GM21360 (cell line): ENCODE measurements at regions not wholly inside any gene's neighbourhood (a gene's known extent, or its start where the extent isn't known, plus 50 kb on each side); places are given as distances from the start of the nearest gene placed in this dataset.
"Not testable (repeated sequence)": the region's sequence is repeated elsewhere in the genome, so short reads cannot be mapped to it uniquely, and the experiment has no call there.

Source experiments
- ATAC-seq: cut with Tn5 transposase; IDR thresholded peaks from one replicate; pipeline ENCODE4 v1.9.1; 2021; ENCODE audit warnings: mild to moderate bottlenecking, moderate library complexity; ENCODE audit not compliant: unreplicated experiment

DNA sequence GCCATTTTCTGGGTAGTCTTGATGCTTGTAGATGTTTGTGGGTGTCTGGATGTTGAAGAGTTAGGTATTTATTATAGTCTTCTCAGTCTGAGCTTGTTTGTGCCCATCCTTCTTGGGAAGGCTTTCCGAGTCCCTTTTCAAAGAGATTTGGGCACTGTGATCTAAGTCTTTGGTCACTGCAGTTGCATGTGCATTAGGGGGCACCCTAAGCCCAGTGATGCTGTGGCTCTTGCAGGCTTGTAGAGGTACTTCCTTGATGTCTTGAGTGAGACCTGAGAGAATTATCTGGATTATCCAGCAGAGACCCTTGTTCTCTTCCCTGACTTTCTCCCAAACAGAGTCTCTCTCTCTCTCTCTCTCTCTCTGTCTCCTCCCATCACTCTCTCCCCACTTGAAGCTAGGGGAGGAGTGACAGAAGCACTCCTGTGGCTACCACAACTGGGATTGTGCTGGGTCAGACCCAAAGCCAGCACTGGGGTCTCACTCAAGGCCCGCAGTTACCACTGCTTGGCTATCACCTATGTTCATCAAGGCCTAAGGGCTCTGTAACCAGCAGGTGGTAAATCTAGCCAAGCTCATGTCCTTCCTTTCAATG is 68.5 kb downstream of the TMCO5A start:
- ATAC-seq = peak; percentile 76

DNA sequence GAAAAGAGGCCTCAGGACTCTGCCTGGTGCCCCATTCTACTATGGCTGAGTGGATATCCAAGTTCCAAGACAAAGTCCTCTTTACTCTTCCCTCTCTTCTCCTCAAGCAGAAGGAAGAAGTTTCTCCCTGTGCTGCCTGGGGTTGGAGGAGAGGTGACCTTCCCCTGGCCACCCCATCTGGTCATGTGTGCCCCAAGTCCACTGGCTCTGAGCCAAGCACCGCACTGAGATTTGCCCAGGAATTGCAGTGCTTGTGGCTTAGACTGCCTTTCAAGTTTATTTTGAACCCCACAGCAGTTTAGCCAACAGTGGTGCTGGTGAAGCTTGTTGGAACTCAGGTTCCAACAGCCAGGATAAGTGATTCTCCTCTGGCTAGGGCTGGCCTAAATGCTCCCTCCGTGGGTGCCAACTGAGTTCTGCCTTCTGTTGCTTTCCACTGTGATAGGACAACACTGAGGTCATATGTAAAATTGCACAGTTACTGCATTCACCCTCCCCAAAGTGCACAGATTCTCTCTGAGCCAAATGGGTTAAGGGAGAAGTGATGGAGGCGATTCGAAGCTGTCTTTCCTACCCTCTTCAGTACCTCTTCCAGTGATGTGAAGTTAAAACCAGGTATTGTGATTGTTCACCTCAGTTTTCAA is 69.9 kb downstream of the TMCO5A start:
- ATAC-seq = no peak

DNA sequence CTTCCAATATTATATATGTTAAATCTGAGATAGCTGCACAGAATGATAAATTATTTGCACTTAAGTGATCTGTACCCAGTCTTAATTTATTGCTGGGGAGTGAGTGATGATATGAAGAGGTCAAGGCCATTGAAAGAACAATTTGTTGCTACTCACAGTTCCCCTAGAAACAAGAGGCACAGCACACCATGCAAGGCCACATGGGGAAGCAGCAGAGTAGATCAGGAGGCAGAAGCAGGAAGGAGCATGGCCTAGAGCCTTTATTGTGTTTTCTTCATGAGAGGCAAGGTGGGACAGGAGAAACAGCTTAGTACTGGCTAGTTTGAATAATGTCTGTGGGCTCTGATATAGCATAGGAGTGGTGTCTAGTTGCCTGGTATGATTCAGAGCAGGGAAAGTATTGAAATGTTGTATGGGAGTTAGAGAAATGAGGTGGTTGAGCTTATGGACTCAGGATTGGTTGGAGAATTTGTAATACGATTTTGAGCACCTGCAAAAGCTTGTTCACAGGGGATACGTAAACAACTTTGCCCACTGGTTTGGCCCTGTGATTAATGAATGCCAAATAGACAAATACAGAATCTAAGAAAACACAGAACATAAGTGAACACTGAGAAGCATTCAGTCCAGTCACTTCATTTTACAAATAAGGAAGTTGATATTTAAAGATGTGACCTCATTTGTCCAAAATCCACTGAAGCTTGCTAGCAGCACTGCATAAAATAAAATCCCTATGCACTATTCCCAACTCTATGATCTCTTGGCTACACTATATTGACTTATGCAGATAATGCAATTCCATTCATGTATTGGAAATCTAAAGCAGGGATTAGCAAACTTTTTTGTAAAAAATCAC is 71.7 kb downstream of the TMCO5A start:
- no peak for ATAC-seq

DNA sequence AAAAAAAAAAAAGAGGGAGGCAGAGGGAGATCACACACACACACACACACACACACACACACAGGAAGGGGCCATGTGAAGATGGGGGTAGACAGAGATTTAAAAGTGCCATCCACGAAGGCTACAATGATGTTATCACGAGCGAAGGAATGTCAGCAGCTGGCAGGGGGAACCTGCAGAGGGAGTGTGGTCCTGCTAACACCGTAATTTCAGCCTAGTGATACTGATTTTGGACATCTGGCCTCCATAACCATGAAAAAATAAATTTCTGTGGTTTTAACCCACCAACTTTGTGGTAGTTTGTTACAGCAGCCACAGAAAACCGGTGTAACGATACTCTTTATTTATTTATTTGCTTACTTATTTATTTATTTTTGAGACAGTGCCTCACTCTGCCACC is 76.0 kb downstream of the TMCO5A start:
- ATAC-seq = no peak

DNA sequence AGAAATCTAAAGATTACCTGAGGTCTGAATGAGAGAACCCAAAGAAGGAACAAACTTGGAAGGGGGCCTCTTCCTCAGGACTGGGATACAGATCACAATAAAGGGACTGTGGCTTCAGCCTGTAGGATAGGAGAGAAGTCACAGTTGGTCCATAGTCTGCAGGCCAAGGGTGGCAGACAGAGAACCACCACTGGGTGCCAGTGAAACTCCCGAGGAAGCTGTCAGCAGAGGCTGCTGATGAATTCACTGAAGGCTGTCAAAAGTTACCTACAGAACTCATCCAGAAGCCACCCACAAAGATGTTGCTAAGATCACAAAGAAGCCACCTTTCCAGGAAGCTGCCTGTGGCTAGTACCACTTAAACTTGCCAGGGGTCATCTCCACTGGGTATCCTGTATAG is 78.5 kb downstream of the TMCO5A start:
- no peak for ATAC-seq

DNA sequence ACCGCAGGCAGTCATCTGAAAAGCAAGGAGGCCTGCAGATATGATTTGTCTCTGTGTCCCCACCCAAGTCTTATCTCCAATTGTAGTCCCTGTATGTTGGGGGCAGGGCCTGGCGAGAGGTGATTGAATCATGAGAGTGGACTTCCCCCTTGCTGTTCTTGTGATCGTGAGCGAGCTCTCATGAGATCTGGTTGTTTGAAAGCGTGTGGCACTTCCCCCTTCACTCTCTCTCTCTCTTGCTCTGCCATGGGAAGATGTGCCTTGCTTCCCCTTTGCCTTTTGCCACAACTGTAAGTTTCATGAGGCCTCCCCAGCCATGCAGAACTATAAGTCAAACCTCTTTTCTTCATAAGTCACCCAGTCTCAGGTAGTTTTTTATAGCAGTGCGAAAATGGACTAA is 83.3 kb downstream of the TMCO5A start:
- no peak for ATAC-seq

DNA sequence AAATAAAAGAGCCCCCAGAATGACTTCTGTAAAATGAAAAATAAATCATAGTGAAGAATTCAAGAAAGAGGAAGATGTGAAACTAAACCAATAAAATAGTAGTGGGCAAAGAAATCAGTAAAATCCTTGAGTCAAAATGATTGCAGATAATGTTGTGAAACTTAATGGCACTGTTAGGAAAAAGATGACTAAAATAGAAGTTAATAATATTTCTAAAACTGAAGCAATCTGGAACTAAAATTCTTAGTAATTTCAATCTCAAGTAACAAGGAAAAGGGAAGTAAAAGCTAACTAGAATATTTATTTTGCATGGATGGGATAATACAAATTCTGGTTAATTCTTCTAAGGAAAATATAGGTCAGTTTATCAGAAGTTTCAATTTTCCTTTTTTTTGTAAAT is 84.6 kb downstream of the TMCO5A start:
- no peak for ATAC-seq

DNA sequence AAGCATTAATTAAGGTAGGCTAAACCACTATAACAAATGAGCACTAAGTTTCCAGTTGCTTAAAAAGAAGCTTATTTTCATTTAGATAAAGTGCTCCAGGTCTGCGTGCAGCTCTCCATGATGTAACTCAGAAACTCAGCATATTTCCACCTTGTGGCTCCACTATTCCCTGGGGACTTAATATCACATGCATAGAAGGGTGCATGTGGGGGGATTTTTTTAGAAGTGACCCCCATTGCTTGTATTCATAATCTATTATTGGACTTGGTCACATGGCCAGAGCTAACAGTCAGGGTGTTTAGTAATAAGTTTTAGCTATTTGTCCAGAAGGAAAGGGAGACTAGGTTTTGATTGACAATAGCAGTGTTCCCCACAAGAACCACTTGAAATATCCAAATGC is 86.8 kb downstream of the TMCO5A start:
- ATAC-seq = no peak

DNA sequence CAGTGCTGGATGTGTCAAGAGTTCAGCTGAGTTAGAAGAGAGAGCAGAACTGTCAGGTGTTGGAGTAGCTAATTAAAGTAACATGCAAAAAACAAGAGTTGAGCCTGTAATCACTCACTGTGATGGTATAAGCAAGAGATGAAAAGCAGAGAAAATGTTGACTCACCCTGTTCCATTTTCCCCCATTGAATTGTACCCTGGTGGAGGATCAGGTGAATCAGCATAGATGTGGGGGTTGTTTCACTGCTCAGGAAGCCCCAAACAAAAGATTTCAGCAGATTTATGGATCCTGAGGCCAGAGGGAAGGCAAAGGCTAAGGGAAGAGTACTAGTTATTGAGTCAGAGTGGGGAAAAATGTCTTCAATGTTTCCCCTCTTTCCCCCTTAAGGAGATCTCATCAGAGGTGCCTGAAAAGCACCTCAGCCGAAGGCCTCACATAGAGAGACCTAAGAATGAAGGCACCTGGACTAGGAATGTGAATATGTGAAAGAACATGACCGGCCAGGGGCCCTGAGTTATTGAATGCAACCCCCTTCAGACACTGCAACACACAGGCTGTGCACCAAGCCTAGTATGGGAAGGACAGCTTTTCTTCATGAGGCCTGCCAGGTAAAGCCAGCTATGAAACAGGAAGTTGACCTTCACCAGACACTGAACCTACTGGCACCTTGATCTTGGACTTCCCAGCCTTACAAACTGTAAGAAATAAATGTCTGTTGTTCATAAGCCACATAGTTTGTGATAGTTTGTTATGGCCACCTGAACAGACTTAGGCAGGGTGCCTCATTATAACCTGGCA is 90.1 kb downstream of the TMCO5A start:
- ATAC-seq = no peak

DNA sequence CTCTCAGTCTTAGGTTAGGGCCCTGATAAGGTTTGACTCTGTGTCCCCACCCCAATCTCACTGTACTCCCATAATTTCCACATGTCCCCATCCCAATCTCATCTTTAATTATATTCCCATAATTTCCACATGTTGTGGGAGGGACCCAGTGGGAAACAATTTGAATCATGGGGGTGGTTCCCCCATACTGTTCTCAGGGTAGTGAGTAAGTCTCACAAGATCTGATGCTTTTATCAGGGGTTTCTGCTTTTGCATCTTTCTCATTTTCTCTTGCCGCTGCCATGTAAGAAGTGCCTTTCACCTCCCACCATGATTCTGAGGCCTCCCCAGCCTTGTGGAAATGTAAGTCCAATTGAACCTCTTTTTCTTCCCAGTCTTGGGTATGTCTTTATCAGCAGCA is 91.2 kb downstream of the TMCO5A start:
- not testable (repeated sequence) for ATAC-seq

DNA sequence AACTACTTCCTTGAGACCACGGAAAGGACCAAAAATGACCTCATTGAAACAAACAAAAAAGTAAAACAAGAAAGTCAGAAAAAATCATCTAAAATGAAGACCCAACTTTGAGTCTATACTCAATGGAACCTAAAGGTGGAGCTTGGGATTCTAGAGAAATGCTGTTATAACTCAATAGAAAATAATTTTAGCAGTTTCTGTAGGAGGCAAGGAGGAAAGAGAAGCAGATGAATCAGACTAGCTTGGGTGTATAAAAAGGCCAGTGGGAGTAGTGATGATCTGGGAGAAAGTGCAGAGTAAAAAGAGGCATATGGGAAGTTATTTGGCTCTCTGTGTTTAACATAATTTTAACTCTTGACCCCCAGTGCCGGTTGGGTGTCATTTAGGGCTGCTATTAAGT is 94.4 kb downstream of the TMCO5A start:
- no peak for ATAC-seq

DNA sequence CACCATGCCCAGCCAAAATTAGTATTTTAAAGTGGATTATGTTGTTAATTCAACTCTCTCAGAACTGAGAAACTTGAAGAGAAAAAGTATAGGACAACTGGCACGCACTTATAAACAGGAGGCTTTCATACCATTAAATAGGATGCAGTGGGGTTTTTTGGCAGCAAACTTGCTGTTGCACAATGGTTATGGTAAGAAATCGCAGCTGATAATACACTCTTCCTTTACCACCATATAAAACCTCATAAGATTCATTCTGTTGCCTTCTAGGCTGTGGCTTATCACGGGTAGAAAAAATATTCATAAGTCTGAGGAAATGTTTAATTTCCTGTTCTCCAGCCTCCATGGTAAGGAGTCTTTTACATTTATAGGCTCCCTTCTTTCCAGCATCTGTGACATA is 95.3 kb downstream of the TMCO5A start:
- no peak for ATAC-seq

DNA sequence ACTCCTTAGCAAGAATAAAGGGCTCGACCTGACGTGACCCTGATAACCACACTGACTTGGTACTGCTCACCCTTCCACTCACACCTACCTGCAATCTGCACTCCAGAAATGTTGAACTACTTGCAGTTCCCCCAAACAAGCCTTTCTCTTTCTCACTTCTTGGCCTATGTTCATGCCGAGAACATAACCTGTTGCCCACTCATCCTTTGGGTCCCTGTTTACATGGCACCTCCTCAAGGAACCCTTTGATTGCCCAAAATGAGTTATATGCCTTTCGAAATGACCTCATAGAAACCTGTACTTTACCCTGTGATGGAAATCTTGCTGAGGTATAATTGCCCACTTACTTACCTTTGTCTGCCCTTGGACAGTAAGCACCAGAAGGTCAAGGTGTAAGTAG is 96.2 kb downstream of the TMCO5A start:
- ATAC-seq = no peak

DNA sequence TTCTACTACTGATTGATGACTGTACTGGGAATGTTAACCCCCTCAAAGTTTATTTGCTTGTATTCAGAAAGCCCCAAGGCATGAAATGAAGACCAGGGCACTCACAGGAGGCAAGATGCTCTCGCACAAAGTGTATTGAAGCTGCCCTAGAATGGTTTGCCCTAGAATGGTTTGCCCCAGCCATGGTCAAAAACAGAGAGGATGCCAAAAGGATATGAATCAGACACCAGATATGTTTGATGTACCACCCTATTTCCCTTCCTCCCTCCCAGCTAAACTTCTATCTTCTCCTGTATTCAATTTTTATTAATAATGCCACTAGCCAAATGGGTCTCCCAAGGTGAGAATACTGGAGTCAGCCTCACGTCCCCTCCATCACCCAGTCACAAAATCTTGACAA is 101.3 kb downstream of the TMCO5A start:
- ATAC-seq = no peak

DNA sequence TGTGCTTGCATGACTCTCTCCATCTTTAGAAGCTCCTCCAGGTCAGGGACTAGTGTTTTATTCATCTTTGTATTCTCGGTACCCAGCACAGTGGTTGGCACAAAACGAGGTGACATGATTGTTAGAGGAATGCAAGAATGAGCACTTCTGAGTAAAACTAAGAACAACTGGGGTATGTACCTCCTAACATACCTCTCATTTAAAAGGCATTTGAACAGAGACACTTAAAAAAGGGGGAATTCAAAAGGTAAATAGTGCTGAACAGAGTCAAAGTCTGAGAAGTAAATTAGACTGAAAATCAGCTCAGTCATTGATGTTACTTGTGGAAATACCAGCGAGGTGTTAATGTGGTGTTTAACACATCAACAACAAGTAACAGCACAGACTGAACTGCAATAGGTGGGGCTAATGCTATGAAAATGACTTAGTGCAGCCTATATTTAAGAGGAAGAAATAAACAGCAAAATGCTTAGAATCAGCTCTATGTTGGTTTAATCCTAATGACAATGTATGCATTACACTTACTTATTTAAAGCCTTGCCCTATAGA is 102.4 kb downstream of the TMCO5A start:
- no peak for ATAC-seq

DNA sequence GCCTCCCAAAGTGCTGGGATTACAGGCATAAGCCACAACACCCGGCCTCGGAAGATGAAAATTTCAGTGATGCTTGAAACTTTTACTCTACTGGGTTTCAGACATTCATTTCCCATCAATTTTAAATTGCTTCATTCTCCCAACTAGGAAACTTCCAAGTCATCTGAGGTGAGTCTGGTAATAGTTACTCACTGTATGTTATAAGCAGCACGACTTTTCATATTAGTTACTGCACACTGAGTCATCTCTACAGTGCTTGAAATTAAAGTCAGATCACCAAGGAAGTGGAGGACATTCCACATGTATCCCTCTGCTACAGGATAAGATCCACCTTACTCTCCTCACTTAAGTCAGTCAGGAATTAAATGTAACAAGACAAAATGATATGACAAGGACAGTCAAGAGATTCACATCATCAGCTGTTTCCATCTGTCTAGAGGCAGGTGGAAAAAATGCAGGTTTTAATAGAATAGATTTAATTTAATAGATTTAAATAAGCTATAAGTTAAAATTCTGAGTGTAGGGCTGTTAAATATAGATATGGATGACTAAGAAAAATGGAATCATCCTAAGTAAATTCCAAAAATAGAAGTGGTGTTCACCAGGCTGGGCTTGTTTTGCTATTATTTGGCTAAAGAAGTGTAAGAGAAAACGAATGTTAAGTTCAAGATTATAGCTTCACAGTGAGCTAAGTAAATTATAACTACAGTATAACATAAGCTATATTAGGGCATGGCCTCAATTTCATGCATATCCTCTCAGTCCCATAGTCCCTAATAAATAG is 104.4 kb downstream of the TMCO5A start:
- ATAC-seq = no peak

DNA sequence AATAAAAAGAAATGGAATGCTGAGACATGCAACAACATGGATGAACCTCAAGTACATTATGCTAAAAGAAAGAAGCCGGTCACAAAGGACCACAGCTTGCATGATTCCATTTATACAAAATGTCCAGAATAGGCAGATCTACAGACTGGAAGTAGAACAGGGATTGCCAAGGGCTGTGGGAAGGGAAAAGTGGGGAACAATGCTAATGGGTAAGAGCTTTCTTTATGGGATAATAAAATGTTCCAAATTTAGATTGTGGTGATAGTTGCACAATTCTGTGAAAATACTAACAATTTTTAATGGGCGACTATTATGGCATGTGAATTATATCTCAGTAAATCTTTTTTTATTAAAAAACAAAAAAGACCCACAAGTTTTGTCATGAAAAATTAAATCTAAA is 106.2 kb downstream of the TMCO5A start:
- no peak for ATAC-seq

DNA sequence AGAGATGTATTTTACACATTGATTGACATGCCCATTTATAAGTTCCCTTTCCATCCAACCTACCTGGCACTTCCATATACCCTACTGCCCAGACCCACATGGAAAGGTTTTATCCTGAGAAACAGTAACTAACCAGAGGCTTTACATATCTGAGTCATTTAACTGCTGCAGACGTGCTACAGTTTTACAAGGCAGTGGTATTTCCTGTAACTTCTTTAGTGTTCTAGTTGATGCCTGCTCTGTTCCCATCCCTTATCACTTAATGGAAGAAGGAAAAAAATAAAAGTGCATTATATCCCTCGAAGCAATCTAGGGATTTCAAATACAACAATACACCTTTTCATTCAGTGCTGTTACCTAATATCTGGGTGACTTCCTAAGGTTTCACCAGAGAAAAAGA is 107.1 kb downstream of the TMCO5A start:
- no peak for ATAC-seq

DNA sequence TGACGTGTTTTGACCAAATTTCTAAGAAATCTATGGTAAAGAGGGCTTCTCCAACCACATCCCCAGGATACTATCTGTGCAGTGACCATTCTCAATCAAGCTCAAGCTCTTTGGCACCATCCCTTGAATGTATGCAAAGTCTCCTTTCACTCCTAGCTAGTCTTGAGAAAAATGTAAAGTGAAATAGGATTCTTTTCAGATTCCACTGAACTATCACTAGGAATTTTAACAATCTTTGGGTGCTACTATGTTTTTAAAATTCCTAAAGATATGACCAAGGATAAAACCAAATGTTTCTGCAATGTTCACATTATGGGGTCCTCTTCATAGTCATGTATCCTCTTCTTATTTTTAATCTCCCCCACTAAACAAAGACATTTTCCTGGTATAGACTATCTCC is 107.8 kb downstream of the TMCO5A start:
- no peak for ATAC-seq

DNA sequence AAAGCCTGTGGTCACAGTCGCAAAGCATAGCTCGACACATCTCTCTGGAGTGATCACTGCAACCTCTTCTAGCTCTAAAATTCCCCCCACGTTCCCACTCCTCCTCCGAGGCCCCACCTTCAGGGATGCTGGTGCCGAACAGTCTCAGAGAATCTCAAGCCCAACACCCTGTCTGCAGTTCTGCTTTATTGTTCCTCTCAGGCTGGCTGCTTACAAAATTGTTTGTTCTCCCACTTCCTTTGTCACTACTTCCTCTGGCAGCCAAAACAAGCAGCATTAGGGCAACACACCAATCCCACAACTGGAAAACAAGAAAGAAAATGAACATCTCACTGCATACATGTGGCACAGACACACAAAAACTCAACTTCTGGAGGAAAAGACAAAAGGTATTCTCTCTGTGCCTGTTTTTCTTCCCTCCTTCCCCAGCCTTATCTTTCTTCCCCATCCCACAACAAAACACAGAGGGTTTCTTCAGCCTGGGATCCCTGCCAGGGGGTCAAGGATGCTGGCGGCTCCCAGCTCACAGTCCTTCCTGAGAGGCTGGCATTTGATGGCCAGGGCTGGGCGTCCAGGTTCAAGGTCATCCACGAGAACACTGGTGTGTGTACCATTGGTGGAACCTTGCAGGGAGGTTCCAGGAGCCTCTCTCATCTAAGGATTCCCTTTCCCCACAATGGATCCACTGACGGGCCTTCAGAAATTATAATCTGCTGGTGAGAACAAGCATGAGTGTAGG is 108.4 kb downstream of the TMCO5A start:
- no peak for ATAC-seq
